GM21737 (cell line): ENCODE measurements at regions not wholly inside any gene's neighbourhood (a gene's known extent, or its start where the extent isn't known, plus 50 kb on each side); places are given as distances from the start of the nearest gene placed in this dataset.
"Not testable (repeated sequence)": the region's sequence is repeated elsewhere in the genome, so short reads cannot be mapped to it uniquely, and the experiment has no call there.

Experiments
- ATAC-seq: cut with Tn5 transposase; IDR thresholded peaks from one replicate; pipeline ENCODE4 v1.9.1; 2021; ENCODE audit warnings: mild to moderate bottlenecking, moderate library complexity; ENCODE audit not compliant: unreplicated experiment

- ATAC-seq, result no peak
Observed at GRCh38 chrX:121836000-121836399, 788.6 kb downstream of the GLUD2 start.

- no peak for ATAC-seq
Observed at GRCh38 chrX:121851033-121851432, 803.6 kb downstream of the GLUD2 start.

DNA sequence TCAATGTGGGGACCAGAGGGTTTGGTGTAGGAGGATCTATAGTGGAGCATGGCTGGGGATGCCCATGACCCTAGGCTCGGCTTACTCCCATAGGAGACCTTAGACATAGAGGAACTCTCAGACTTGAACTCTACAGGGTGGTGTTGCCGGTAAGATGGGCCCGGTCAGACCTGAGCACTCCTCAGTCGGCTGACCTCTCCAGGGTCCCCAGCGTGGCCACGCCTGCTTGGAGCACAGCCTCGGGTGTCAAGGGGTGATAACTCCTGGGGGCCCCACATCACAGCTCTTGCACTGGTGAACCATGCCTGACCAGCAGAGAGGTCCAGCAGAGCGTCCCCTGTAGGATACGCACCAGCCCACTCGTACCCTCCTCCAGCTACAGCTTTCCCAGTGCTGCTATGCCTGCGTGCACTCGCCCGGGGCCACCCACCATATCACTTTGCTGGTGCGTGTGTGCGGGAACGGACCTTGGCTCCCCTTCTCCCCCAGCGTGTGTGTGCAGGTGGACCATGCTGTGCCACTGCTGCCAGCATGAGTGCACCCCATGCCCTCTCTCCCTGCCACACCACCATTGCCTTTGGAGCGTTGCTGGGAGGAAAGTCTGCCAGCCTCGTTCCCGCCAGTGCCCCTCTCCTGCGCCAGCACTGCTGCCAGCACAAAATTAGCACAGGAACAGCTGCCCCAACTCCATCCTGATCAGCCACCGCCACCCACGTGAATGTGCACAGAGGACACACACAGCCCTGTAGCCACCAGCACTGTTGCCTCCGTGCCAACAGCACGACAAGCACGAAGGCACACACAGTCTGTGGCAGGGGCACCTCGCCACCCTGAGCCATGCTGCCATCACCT, 806.6 kb downstream of the GLUD2 start:
- ATAC-seq, result no peak

DNA sequence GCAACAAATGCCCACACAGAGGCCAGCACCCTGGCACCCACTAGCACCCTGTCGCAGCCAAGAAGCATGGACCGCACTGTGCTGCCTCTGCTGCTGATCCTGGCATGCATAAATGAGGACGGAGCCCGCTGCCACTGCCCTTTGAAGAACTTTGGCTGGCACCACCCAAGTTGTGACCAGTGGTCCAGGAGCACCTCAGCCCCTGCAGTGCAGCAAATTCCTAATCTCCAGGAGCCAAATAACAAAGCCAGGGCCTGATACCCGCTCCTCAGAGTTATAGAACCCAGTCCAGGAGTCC, 807.2 kb downstream of the GLUD2 start:
- no peak for ATAC-seq

DNA sequence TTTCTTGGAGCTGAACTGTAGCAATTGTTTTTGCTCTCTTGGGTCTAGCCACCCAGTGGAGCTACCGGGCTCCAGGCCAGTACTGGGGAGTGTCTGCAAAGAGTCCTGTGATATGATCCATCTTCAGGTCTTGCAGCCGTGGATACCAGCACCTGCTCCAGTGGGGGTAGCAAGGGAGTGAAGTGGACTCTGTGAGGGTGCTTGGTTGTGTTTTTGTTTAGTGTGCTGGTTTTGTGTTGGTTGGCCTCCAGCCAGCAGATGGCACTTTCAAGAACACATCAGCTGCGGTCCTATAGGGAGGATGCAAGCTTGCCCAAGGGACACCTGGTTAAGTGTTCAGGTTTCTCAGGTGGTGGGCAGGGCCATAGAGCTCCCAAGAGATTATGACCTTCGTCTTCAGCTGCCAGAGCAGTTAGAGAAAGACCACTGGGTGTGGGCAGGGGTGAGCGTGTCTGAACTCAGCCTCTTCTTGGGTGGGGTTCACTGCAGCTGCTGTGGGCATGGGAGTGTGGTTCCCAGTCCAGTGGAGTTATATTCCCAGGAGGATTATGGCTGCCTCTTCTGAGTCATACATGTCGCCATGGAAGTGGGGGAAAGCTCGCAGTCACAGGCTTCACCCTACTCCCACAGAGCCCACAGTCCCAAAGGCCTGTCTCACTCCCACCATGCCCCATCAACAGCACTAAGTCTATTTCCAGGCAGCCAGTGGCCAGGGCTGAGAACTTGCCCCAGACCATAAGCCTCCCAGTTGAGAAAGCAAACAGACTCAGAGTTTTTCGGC, 811.6 kb downstream of the GLUD2 start:
- ATAC-seq, result no peak

GRCh38 chrX:121863976-121864375, 816.6 kb downstream of the GLUD2 start:
- ATAC-seq, result no peak

GRCh38 chrX:121864561-121864960, 817.2 kb downstream of the GLUD2 start:
- no peak for ATAC-seq

DNA sequence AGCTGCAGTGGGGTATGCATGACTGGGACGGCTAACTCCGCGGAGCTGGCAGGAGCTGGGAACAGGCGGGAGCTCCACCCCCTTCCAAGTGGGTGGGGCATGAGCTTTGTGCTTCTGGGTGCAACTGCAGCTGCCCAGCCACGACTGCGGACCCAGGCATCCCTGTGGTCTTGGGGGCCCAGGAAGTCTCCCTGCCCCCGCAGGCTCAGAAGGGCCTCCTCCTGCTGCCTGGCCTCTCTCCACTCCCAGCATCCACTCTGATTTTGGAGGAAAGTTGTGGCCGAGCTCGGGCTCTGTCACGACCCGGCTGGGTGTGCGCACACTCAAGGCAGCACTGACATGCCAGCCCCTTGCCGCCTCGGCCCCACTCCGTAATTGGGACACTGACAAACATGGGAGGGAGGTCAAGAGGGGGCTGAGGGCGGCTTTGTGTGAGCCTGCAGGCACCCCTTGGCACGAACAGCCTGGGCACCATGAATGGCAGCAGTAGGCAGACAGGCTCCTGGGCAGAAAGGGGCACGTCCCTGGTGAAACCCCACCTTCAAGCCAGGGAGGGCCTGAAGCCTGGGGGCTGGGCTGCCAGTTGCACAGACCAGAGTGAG, 822.6 kb downstream of the GLUD2 start:
- no peak for ATAC-seq

- ATAC-seq, result no peak
Observed at GRCh38 chrX:121871122-121871521, 823.7 kb downstream of the GLUD2 start.

GRCh38 chrX:121876305-121876704, 828.9 kb downstream of the GLUD2 start:
- ATAC-seq, result no peak

GRCh38 chrX:121877337-121877736, 829.9 kb downstream of the GLUD2 start:
- ATAC-seq, result not testable (repeated sequence)

DNA sequence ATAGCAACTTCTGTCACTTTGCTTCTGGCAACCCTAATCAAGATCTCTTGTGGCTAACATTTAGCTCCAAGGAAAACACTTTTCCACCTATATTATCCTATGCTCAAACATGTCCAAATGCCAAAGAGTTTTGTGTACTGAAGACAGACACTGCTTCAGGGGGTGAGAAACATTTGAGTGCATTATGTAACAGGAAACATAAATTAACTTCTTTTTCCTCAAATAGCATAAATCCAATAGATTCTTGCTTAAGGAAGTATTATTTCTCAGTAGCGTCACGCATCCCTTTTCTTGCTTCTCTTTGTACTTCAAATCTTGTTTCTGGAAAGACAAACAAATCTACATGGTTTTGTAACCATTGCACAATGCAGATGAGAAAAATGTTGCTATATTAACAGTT, 839.1 kb downstream of the GLUD2 start:
- no peak for ATAC-seq

GRCh38 chrX:121894756-121895155, 847.3 kb downstream of the GLUD2 start:
- no peak for ATAC-seq

DNA sequence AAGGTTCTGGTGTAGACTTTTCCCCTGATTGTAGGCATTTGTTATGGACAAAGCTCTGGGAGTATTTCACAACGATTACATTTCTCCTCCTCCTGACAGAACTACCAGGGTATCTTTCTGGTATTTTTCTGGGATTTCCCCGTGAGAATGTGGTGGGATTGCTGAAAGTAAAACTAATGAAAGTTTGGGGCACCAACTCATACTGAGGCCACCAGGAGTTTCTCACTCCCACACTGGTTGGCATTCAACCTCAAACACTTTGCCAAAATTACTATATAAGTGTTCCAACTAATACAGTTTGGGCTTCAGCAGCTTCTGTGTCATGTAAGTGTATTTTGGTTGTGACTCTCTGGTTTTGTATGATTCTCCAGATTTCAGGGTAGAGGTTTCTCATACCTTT, 855.1 kb downstream of the GLUD2 start:
- no peak for ATAC-seq

- ATAC-seq, result no peak
Observed at GRCh38 chrX:121903961-121904360, 856.6 kb downstream of the GLUD2 start.

DNA sequence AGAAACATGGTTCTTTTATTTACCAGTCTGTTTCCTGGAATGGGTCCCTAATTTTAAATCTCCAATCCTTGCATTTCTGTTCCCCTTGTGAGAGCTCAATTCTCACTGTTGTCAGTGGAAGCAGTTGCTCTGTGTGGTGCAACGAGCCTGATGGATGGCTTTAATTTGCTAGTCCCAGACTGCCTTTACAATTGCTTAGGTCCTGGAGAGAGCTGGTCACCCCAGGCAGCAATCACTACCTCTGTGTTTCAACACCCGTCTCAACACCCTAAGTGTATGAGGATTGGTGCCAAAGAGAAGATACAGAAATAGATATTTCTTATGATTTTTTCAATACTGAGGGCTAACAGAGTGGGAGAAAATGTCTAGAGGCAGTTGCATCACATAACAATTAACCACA, 873.8 kb downstream of the GLUD2 start:
- ATAC-seq, result no peak

GRCh38 chrX:121931567-121931966, 884.2 kb downstream of the GLUD2 start:
- no peak for ATAC-seq

DNA sequence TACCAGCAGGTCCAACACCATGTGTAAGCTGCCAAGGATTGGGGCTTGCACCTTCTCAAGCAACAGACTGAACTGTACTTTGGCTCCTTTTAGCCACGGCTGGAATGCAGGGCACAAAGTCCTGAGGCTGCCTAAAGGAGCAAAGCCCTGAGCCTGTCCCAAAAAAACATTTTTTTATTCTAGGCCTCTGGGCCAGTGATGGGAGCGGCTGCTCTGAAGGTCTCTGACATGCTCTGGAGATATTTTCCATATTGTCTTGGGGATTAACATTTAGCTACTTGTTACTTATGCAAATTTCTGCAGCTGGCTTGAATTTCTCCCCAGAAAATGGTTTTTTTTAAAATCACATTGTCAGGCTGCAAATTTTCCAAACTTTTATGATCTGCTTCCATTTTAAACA, 885.3 kb downstream of the GLUD2 start:
- ATAC-seq, result no peak

DNA sequence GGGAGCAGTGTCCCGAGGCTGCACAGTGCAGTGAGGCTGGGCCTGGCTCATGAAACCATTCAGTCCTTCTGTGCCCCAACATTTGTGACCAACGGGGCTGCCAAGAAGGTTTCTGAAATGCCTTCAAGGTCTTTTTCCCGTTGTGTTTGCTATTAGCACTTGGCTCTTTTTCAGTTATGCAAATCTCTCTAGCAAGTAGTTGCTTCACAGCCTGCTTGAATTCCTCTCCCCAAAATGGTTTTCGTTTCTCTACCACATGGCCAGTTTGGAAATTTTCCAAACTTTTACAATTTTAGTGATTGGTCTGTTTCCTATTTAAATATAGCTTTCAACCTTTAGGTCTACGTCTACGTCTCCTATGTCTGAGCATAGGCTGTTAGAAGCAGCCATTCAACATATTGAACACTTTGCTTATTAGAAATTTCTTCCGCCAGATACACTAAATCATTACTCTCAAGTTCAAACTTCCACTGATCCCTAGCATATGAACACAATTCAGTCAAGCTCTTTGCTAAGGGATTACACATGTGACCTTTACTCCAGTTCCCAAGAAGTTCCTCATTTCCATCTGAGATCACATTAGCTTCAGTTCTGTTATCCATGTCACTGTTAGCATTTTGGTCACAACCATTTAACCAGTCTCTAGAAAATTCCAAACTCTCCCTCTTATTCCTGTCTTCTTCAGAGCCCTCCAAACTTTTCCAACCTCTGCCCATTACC, 901.8 kb downstream of the GLUD2 start:
- ATAC-seq, result no peak

DNA sequence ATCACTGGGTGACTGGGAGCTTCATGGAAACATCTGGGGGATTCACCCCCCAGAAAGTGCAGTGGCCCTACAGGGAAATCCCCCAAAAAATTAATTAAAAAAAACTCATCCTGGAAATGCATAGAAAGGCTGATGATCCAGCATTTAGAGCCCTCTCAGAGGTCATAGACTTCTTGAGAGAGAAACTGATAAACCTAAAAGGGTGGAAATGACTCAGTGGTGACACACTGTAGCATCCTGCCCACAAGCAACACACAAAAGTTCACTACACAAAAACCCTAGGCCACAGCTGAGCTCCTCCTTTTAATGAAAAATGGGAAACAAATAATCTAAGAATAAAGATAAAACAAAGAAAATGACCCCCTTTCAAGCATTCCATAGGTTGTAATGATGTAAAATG, 911.5 kb downstream of the GLUD2 start:
- ATAC-seq, result no peak

DNA sequence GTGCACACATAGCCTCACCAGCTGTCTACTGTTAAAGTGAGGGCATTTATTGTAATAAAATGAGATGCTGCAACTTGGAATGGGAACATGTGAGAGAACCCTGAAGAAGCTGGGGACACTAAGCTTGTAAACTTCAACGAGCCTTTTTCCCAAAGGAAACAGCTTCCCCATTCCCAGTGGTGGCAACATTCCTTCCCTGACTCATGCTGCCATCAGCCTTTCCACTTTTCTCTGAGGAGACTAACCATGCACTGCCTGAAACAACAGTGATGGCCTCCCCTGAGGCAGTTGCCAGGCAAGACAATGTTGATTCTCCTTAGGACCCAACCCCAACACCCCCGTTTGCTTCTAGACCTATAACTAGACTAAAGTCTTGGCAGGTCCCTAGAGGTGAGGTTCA, 928.3 kb downstream of the GLUD2 start:
- ATAC-seq, result no peak
